Sigmoid colon (tissue), 6 donors: ENCODE measurements at regions not wholly inside any gene's neighbourhood (a gene's known extent, or its start where the extent isn't known, plus 50 kb on each side); places are given as distances from the start of the nearest gene placed in this dataset.

Experiments used
- DNase-seq: peaks from one replicate; pipeline ENCODE4 v3.0.0-alpha.2; 2019
- H3K27ac ChIP-seq, 4 donors: fragments of 200-600 bp; sonication (generic); one replicate each; pipeline ENCODE4 v1.5.1; 2016 to 2019; ENCODE audit warnings: mild to moderate bottlenecking in 1 of 4
- H3K27me3 ChIP-seq, 3 donors: fragments of 200-600 bp; sonication (generic); one replicate each; pipeline ENCODE4 v1.5.1; 2019; ENCODE audit warnings: mild to moderate bottlenecking in 1 of 3
- H3K36me3 ChIP-seq, 4 donors: fragments of 200-600 bp; sonication (generic); one replicate each; pipeline ENCODE4 v1.5.1; 2016 to 2019
- H3K4me1 ChIP-seq, 4 donors: fragments of 200-600 bp; sonication (generic); one replicate each; pipeline ENCODE4 v1.5.1; 2017 to 2019
- H3K4me3 ChIP-seq, 4 donors: fragments of 200-600 bp; sonication (generic); one replicate each; pipeline ENCODE4 v1.5.1; 2017 to 2019; ENCODE audit warnings: mild to moderate bottlenecking in 2 of 4, moderate library complexity in 1 of 4
- H3K9me3 ChIP-seq, 4 donors: fragments of 200-600 bp in 3 of 4; sonication (generic) in 3 of 4; one replicate each; pipeline versions ENCODE4 v1.5.1 to v1.6.1; 2013 to 2019
- EP300 ChIP-seq, 4 donors: sonication (generic); formaldehyde crosslinking; IDR thresholded peaks; one replicate each; pipeline ENCODE4 v1.6.1; 2017; ENCODE audit warnings: antibody characterized with exemption in 4 of 4
- POLR2A ChIP-seq, 2 donors: fragments of 450-650 bp; IDR thresholded peaks; one replicate each; pipeline ENCODE4 v1.6.1; 2016; ENCODE audit warnings: antibody characterized with exemption in 2 of 2, mild to moderate bottlenecking in 2 of 2, moderate library complexity in 2 of 2
- POLR2AphosphoS5 ChIP-seq, 4 donors: sonication (generic); formaldehyde crosslinking; IDR thresholded peaks; one replicate each; pipeline ENCODE4 v1.6.1; 2017; ENCODE audit warnings: antibody characterized with exemption in 4 of 4
- WGBS, 2 donors: extraction: QIAGEN DNeasy Blood & Tissue Kit; methylation state at CpG; one replicate each; pipeline ENCODE4 v1.1.7; 2013; 5-methylcytosine and 5-hydroxymethylcytosine counted together
- intact Hi-C: fragments of 100-400 bp; cut with DNase I; formaldehyde crosslinking; loops from one replicate; pipeline ENCODE4 v1.15.1; 2023
- TF ChIP-seq, protein P1 (sequence below), 4 experiments: fragments of 450-650 bp in 3 of 4; fragments of 200-600 bp in 1 of 4; IDR thresholded peaks; one replicate each; pipeline ENCODE4 v1.5.1; 2016 to 2019; ENCODE audit warnings: antibody characterized with exemption in 4 of 4, mild to moderate bottlenecking in 3 of 4, moderate library complexity in 2 of 4
- donor health status: healthy with polysubstance abuse.
- donor health status: healthy.

DNA sequence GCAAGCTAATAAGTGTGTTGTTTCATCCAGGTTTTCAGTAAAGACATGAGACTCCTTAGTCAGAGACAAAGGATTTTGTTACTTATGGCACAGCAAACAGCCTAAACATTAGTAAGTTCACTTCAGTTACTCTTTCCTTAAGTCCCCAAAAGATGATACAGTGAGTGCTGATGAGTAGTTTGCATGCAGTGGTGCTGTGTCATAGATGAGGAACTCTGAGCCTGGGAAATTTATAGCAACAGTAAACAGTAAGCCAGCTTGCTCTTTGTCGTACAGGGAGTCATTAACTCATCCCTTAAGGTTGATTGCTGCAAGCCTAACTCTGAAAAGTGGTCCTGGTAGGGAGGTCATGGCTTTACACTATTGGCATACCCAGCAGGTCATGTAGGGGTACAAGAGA, 208.6 kb upstream of the OR4E1 start:
- Histone ChIP-seq H3K9me3 (no peaks in the 10 kb centered on the region), H3K4me1 (no peaks in the 10 kb centered on the region), H3K27me3 (no peaks in the 10 kb centered on the region), H3K36me3 (no peaks in the 10 kb centered on the region), H3K27ac (no peak overlapping the region), H3K4me3 (no peak overlapping the region)
- no peak for DNase-seq
- intact Hi-C loops = no loop called here
- TF ChIP-seq EP300 (IDR thresholded peaks at IDR 0.05) (no peak), POLR2A (IDR thresholded peaks at IDR 0.05) (no peak), POLR2AphosphoS5 (IDR thresholded peaks at IDR 0.05) (no peak)
- TF ChIP-seq, protein P1, sequence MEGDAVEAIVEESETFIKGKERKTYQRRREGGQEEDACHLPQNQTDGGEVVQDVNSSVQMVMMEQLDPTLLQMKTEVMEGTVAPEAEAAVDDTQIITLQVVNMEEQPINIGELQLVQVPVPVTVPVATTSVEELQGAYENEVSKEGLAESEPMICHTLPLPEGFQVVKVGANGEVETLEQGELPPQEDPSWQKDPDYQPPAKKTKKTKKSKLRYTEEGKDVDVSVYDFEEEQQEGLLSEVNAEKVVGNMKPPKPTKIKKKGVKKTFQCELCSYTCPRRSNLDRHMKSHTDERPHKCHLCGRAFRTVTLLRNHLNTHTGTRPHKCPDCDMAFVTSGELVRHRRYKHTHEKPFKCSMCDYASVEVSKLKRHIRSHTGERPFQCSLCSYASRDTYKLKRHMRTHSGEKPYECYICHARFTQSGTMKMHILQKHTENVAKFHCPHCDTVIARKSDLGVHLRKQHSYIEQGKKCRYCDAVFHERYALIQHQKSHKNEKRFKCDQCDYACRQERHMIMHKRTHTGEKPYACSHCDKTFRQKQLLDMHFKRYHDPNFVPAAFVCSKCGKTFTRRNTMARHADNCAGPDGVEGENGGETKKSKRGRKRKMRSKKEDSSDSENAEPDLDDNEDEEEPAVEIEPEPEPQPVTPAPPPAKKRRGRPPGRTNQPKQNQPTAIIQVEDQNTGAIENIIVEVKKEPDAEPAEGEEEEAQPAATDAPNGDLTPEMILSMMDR (IDR thresholded peaks at IDR 0.05) = no peak
- 7 to 32% methylated on average over 1 of the region's 1 CpG for WGBS, 2 donors

DNA sequence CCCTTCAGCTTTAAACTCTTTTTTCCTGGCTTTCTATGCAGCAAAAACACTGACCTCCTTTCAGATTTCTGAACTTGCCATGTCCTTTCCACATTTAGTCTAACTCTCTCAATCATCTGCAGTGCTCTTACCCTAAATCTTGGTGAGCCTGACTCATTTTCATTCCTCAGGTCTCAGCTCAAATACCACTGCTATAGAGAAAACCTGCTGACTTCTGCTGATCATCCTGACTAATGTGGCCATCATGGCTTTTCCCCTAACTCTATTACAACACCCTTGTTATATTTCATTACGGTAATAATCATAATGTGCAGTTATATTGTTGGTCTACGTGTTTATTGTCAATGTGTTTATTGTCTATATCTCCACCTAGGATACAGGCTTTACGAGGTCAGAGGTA, 207.3 kb upstream of the OR4E1 start:
- TF ChIP-seq, protein P1 (IDR thresholded peaks at IDR 0.05) = no peak
- no peak for TF ChIP-seq EP300 (IDR thresholded peaks at IDR 0.05)
- no peak for TF ChIP-seq POLR2AphosphoS5 (IDR thresholded peaks at IDR 0.05)
- no peak for TF ChIP-seq POLR2A (IDR thresholded peaks at IDR 0.05)
- Histone ChIP-seq H3K27me3 (no peaks in the 10 kb centered on the region), H3K9me3 (no peaks in the 10 kb centered on the region), H3K27ac (no peak overlapping the region), H3K4me1 (peaks cover 0 to 9% (median 7%) of the 10 kb centered on the region in 4 donors), H3K4me3 (no peak overlapping the region), H3K36me3 (no peaks in the 10 kb centered on the region)
- WGBS, 2 donors = 17 to 42% methylated on average over 3 of the region's 3 CpGs
- intact Hi-C loops = no loop called here
- DNase-seq = no peak

- Histone ChIP-seq H3K9me3 (no peaks in the 10 kb centered on the region), H3K27ac (no peak overlapping the region), H3K4me3 (no peak overlapping the region), H3K27me3 (no peaks in the 10 kb centered on the region), H3K36me3 (no peaks in the 10 kb centered on the region), H3K4me1 (peaks cover 0 to 19% (median 11%) of the 10 kb centered on the region in 4 donors)
- TF ChIP-seq, protein P1 (IDR thresholded peaks at IDR 0.05) = no peak
- DNase-seq = no peak
- WGBS, 2 donors = 68 to 77% methylated on average over 2 of the region's 2 CpGs
- intact Hi-C loops = loop anchor here (5.0 kb wide), 1 partner anchor 62 kb away; no protein-coding TSS in a partner anchor
Measured at GRCh38 chr14:21875791-21876190, 202.2 kb upstream of the OR4E1 start.

DNA sequence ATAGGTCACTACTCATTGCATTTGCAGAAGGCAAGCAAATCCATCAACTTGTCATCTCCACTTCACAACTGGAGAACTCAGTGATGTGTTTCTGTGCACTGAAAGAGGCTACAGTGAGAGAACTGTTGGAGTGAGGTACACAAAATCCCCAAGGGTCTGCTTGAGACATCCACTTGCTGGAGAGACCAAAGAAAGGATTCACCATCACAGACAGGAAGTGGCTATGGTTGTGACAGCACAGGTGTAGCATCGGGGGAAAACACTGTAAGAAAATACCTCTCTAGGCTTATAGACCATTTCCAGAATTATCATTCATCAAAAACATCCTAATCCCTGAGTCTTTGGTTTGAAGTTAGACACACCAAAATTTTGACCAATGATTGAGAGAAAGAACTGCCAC, 201.3 kb upstream of the OR4E1 start:
- Histone ChIP-seq H3K9me3 (peaks cover 0 to 3% (median 0%) of the 10 kb centered on the region in 4 donors), H3K27ac (no peak overlapping the region), H3K27me3 (no peaks in the 10 kb centered on the region), H3K4me1 (peaks cover 0 to 19% (median 11%) of the 10 kb centered on the region in 4 donors), H3K36me3 (no peaks in the 10 kb centered on the region), H3K4me3 (no peak overlapping the region)
- intact Hi-C loops = loop anchor here (5.0 kb wide), 1 partner anchor 62 kb away; no protein-coding TSS in a partner anchor
- DNase-seq = no peak
- 46 to 72% methylated on average over 1 of the region's 1 CpG for WGBS, 2 donors
- no peak for TF ChIP-seq POLR2A (IDR thresholded peaks at IDR 0.05)
- TF ChIP-seq, protein P1 (IDR thresholded peaks at IDR 0.05) = no peak
- TF ChIP-seq EP300 (IDR thresholded peaks at IDR 0.05) = no peak
- no peak for TF ChIP-seq POLR2AphosphoS5 (IDR thresholded peaks at IDR 0.05)

DNA sequence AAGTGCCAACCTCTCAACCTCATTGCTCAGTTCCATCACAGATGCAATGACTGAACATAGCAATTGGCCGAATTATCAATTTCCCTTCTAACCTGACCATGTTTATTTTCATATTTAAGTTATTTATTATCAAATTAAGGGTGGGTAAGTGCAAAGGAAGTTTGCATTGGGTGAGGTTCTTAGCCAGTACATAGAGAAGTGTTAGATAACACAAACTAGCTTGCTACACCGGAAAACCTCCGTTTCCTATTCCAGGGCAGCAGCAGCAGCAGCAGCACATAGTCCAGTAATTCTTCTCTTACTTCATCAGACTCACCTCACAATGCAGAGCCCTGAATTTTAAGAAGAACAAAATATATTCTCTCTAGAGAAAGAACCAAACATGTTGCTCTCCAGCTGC, 200.5 kb upstream of the OR4E1 start:
- intact Hi-C loops = no loop called here
- Histone ChIP-seq H3K4me1 (peaks cover 0 to 19% (median 11%) of the 10 kb centered on the region in 4 donors), H3K27ac (no peak overlapping the region), H3K9me3 (peaks cover 0 to 3% (median 0%) of the 10 kb centered on the region in 4 donors), H3K27me3 (no peaks in the 10 kb centered on the region), H3K36me3 (no peaks in the 10 kb centered on the region), H3K4me3 (no peak overlapping the region)
- 53 to 68% methylated on average over 3 of the region's 3 CpGs for WGBS, 2 donors
- no peak for TF ChIP-seq EP300 (IDR thresholded peaks at IDR 0.05)
- no peak for TF ChIP-seq POLR2A (IDR thresholded peaks at IDR 0.05)
- TF ChIP-seq, protein P1 (IDR thresholded peaks at IDR 0.05) = no peak
- TF ChIP-seq POLR2AphosphoS5 (IDR thresholded peaks at IDR 0.05) = no peak
- no peak for DNase-seq
